ENCODE measurements at regions not wholly inside any gene's neighbourhood (a gene's known extent, or its start where the extent isn't known, plus 50 kb on each side); places are given as distances from the start of the nearest gene placed in this dataset.

GRCh38 chr10:44045020-44045419 is 339.9 kb downstream of the CXCL12 start (continued):
- TF ChIP-seq CTCF (IDR thresholded peaks at IDR 0.05): no peak
- TF ChIP-seq, protein P1, sequence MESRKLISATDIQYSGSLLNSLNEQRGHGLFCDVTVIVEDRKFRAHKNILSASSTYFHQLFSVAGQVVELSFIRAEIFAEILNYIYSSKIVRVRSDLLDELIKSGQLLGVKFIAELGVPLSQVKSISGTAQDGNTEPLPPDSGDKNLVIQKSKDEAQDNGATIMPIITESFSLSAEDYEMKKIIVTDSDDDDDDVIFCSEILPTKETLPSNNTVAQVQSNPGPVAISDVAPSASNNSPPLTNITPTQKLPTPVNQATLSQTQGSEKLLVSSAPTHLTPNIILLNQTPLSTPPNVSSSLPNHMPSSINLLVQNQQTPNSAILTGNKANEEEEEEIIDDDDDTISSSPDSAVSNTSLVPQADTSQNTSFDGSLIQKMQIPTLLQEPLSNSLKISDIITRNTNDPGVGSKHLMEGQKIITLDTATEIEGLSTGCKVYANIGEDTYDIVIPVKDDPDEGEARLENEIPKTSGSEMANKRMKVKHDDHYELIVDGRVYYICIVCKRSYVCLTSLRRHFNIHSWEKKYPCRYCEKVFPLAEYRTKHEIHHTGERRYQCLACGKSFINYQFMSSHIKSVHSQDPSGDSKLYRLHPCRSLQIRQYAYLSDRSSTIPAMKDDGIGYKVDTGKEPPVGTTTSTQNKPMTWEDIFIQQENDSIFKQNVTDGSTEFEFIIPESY (IDR thresholded peaks at IDR 0.05; ENCODE audit: borderline replicate concordance, low read depth): no peak
- TF ChIP-seq NRF1 (IDR thresholded peaks at IDR 0.05; ENCODE audit: low read depth, low read length): no peak
- no peak for TF ChIP-seq REST (IDR thresholded peaks at IDR 0.05; ENCODE audit: low read depth, low read length)
- TF ChIP-seq TAF1 (IDR thresholded peaks at IDR 0.05; ENCODE audit: borderline replicate concordance, low read depth, low read length): no peak
- no peak for TF ChIP-seq POLR2AphosphoS5 (IDR thresholded peaks at IDR 0.05; ENCODE audit: low read depth, low read length)
- no peak for TF ChIP-seq ELF1 (IDR thresholded peaks at IDR 0.05)
- no peak for TF ChIP-seq YY1 (IDR thresholded peaks at IDR 0.05; ENCODE audit: low read depth)
- TF ChIP-seq FOSL2 (IDR thresholded peaks at IDR 0.05; ENCODE audit: borderline replicate concordance, low read depth): no peak
- TF ChIP-seq MXI1 (IDR thresholded peaks at IDR 0.05; ENCODE audit: low read depth, low read length): peak; percentile 17; the same call in 1 of the 2 replicates
- TF ChIP-seq NFIC (IDR thresholded peaks at IDR 0.05; ENCODE audit: borderline replicate concordance): no peak

- H4K20me1 ChIP-seq (ENCODE audit: insufficient read depth): no peaks in the 10 kb centered on the region
- no peaks in the 10 kb centered on the region for H3K36me3 ChIP-seq (replicated peaks in 1 of 2; ENCODE audit: control insufficient read depth in 1 of 2, insufficient read depth in 2 of 2, low read length in 1 of 2)
- no peak overlapping the region for H3K4me3 ChIP-seq (ENCODE audit: low read depth in 2 of 2, low read length in 1 of 2)
- peak overlapping the region in 1 of 2 experiments; percentile 86; a peak in 2 of 4 replicates for H3K27ac ChIP-seq (ENCODE audit: low read depth in 2 of 2, low read length in 1 of 2)
- H3K9ac ChIP-seq: no peak overlapping the region
- no peak overlapping the region for H2AFZ ChIP-seq (ENCODE audit: low read depth)
- no peaks in the 10 kb centered on the region for H3K9me3 ChIP-seq
- TF ChIP-seq PBX3 (IDR thresholded peaks at IDR 0.05) (no peak), RAD21 (IDR thresholded peaks at IDR 0.05; ENCODE audit: low read length) (peak; percentile 23; the same call in 1 of the 2 replicates), SMC3 (IDR thresholded peaks at IDR 0.05; ENCODE audit: low read depth, low read length) (peak; percentile 6; the same call in 1 of the 2 replicates)
- H3K9me2 ChIP-seq: no peaks in the 10 kb centered on the region
- H3F3A ChIP-seq (replicated peaks; ENCODE audit: insufficient read depth): no peaks in the 10 kb centered on the region
- no peaks in the 10 kb centered on the region for H3K27me3 ChIP-seq (ENCODE audit: insufficient read depth)
- peaks cover 0 to 28% of the 10 kb centered on the region in 2 experiments; a peak in 2 of 4 replicates for H3K4me1 ChIP-seq (ENCODE audit: control insufficient read depth in 1 of 2, insufficient read depth in 2 of 2, low read depth in 1 of 2, low read length in 1 of 2)
- CTCF ChIA-PET: interaction anchor here (0.6 to 5.8 kb wide), 7 partner anchors 10 to 814 kb away, joined by 3 to 41 read pairs (median 4); no protein-coding TSS in a partner anchor
- H3K4me2 ChIP-seq: no peak overlapping the region
- POLR2A ChIA-PET: no interaction called here
- WGBS (ENCODE audit: low lambda C conversion rate): 60% methylated on average over 10 of the region's 10 CpGs
- no peaks in the 10 kb centered on the region for H3K79me2 ChIP-seq (ENCODE audit: insufficient read depth)
- DNase-seq: peak; percentile 49
Observed at GRCh38 chr10:44044549-44044948, 340.3 kb downstream of the CXCL12 start.
